ENCODE measurements at regions not wholly inside any gene's neighbourhood (a gene's known extent, or its start where the extent isn't known, plus 50 kb on each side); places are given as distances from the start of the nearest gene placed in this dataset.

DNA sequence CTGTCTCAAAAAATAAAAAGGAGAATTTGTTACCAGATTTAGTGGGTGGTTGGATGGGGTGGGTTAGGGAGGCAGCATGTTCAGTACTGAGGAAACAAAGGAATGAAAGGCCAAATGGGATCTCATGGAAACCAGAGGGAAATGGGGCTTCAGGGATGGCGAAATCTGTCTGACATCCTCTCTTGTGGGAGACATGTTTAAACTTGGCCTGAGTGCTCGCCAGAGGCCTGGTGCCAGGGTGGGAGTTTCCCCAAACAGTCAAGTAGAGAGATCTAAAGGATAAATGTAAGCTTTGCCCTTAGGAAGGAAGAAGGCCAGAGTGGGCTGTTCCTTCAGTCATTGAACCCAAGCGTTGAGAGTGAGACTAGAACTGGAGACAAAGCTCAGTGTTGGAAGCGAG is 61.9 kb upstream of the AKIRIN2 start:
- TF ChIP-seq, protein P1, sequence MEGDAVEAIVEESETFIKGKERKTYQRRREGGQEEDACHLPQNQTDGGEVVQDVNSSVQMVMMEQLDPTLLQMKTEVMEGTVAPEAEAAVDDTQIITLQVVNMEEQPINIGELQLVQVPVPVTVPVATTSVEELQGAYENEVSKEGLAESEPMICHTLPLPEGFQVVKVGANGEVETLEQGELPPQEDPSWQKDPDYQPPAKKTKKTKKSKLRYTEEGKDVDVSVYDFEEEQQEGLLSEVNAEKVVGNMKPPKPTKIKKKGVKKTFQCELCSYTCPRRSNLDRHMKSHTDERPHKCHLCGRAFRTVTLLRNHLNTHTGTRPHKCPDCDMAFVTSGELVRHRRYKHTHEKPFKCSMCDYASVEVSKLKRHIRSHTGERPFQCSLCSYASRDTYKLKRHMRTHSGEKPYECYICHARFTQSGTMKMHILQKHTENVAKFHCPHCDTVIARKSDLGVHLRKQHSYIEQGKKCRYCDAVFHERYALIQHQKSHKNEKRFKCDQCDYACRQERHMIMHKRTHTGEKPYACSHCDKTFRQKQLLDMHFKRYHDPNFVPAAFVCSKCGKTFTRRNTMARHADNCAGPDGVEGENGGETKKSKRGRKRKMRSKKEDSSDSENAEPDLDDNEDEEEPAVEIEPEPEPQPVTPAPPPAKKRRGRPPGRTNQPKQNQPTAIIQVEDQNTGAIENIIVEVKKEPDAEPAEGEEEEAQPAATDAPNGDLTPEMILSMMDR (IDR thresholded peaks at IDR 0.05), result no peak
- no peak for TF ChIP-seq ZFX (IDR thresholded peaks at IDR 0.05; ENCODE audit: borderline replicate concordance)
